ENCODE measurements at regions not wholly inside any gene's neighbourhood (a gene's known extent, or its start where the extent isn't known, plus 50 kb on each side); places are given as distances from the start of the nearest gene placed in this dataset.
"Not testable (repeated sequence)": the region's sequence is repeated elsewhere in the genome, so short reads cannot be mapped to it uniquely, and the experiment has no call there.

DNA sequence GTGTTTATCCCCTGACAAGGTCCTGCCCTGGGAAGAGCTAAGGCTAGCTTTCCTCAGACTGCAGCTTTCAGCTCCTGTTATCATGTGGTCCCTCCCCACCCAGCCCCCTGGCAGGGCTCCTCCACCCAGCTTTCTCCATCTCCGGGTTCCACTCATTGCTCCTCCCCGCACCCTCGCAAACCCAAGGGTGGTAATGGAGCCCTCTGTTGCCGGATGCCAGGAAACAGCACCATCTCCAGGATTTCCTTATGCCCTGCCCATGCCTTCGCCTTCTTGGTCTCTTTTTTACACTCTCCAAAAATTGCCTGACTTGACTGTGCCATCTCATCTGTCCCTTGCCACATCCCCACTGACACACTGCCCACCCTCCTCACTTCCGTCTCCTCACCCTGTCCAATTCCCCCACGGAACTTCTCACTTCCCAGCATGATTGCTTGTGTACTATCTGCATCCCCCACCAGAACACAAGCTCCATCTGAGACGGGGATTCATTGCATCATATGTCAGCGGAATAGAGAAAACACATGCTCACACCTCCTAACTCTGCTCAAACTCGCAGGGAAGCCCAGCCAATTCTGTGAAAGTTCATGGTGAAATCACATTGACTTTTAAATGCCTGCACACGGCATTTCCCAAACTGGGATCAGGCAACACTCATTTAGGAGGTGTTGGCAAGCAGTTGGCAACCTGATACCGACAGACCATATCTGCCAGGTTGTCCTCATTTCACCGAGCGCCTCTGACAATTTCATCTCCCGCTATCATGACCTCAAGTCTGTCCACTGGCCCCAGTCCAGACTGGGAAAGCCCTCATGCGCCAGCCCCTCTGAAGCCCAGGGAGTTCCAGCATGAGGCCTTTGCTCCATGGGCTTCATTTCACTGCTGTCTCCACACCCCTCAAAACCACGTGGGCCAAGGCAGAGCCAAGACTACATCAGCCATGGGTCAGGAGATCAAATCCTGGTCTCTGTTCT lies 201.1 kb downstream of the MATN1 start:
- no peaks in the 10 kb centered on the region for H3K9me3 Mint-ChIP-seq
- no peak overlapping the region for H3K4me3 Mint-ChIP-seq
- DNase-seq = no peak
- no peaks in the 10 kb centered on the region for H3K36me3 Mint-ChIP-seq
- peaks cover 8 to 14% (median 9%) of the 10 kb centered on the region in 3 donors for H3K27me3 Mint-ChIP-seq (ENCODE audit: low read depth in 3 of 3)
- no peaks in the 10 kb centered on the region for H3K4me1 Mint-ChIP-seq
- H3K27ac Mint-ChIP-seq = no peak overlapping the region

DNA sequence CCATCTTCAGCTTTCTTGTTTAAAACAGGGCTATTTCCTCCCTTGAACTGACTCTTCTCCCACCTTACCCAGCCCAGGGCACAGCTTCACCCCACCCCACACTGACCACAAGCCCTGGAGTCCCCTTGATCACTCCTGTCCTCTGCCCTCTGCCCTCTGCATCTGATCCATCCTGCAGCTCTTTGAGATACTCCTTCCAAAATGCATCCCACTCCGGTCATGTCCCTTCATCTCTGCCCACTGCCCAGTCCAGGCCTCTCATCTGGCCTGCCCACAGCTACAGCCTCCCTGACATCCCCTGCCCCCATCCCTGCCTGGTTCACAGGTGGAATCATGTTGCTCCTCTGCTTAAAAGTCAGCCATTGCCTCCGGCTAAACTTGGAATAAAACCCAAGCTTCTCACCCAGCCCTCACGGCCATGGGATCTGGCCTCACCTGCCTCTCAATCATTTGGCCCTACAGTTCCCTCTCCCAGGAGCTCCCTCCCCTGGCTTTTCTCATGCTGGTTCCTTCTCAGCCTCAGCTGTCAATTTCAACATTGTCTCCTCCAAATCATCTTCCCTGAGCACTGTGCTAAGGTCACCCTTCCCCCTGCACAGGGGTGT lies 202.0 kb downstream of the MATN1 start:
- no peak for DNase-seq
- peaks cover 6 to 15% (median 8%) of the 10 kb centered on the region in 3 donors for H3K27me3 Mint-ChIP-seq (ENCODE audit: low read depth in 3 of 3)
- H3K4me1 Mint-ChIP-seq = no peaks in the 10 kb centered on the region
- no peaks in the 10 kb centered on the region for H3K36me3 Mint-ChIP-seq
- no peak overlapping the region for H3K4me3 Mint-ChIP-seq
- H3K9me3 Mint-ChIP-seq = no peaks in the 10 kb centered on the region
- no peak overlapping the region for H3K27ac Mint-ChIP-seq

GRCh38 chr1:30520476-30520875 lies 202.9 kb downstream of the MATN1 start:
- no peak for DNase-seq
- Mint-ChIP-seq H3K27me3 (ENCODE audit: low read depth in 3 of 3) (peaks cover 4 to 13% (median 8%) of the 10 kb centered on the region in 3 donors), H3K27ac (no peak overlapping the region), H3K9me3 (no peaks in the 10 kb centered on the region), H3K4me1 (no peaks in the 10 kb centered on the region), H3K4me3 (no peak overlapping the region), H3K36me3 (no peaks in the 10 kb centered on the region)

DNA sequence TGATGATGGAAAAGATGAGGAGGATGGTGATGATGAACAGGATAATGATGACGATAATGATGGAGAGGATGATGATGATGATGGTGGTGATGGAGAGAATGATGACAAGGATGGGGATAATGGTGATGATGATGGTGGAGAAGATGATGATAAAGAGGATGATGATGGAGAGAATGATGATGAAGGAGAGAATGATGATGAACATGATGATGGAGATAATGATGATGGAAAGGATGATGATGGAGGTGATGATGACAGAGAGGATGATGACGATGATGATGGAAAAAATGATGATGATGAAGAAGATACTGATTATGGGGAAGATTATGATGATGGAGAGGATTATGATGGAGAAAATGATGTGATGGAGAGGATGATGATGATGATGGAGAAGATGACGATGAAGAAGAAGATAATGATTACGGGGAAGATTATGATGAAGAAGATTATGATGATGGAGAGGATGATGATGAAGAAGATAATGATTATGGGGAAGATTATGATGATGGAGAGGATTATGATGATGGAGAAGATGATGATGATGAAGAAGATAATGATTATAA lies 204.1 kb downstream of the MATN1 start:
- H3K27ac Mint-ChIP-seq = no peak overlapping the region
- no peaks in the 10 kb centered on the region for H3K4me1 Mint-ChIP-seq
- no peaks in the 10 kb centered on the region for H3K9me3 Mint-ChIP-seq
- H3K27me3 Mint-ChIP-seq (ENCODE audit: low read depth in 3 of 3) = peaks cover 4 to 14% (median 9%) of the 10 kb centered on the region in 3 donors
- DNase-seq = no peak
- H3K36me3 Mint-ChIP-seq = no peaks in the 10 kb centered on the region
- H3K4me3 Mint-ChIP-seq = no peak overlapping the region

DNA sequence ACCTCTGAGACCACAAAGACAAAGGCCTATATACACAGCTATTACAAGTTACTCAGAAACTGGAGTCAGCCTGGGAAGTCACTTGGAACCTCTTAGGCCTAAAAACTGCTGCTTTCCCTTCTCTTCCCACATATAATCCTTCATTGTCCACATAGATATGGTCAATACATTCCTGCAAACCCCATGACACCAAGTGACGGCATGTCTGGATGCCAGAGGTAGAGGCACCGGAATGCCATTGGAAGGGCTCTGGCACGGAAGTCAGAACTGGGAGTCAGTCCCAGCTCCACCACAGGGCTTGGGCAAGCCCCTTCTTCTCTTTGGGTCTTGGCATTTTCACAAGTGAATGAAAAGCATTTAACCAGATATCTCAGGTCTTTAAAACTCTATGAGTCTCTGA lies 204.7 kb downstream of the MATN1 start:
- DNase-seq = no peak
- H3K27me3 Mint-ChIP-seq (ENCODE audit: low read depth in 3 of 3) = peaks cover 3 to 15% (median 9%) of the 10 kb centered on the region in 3 donors

GRCh38 chr1:30518186-30518585 lies 205.2 kb downstream of the MATN1 start:
- no peak for DNase-seq
- Mint-ChIP-seq H3K27ac (no peak overlapping the region), H3K9me3 (no peaks in the 10 kb centered on the region), H3K4me3 (no peak overlapping the region), H3K36me3 (no peaks in the 10 kb centered on the region), H3K27me3 (ENCODE audit: low read depth in 3 of 3) (peaks cover 2 to 16% (median 9%) of the 10 kb centered on the region in 3 donors), H3K4me1 (no peaks in the 10 kb centered on the region)

More for the DNA sequence above, 204.7 kb downstream of the MATN1 start:
- Mint-ChIP-seq H3K4me3 (no peak overlapping the region), H3K27ac (no peak overlapping the region), H3K4me1 (no peaks in the 10 kb centered on the region), H3K9me3 (no peaks in the 10 kb centered on the region), H3K36me3 (no peaks in the 10 kb centered on the region)

DNA sequence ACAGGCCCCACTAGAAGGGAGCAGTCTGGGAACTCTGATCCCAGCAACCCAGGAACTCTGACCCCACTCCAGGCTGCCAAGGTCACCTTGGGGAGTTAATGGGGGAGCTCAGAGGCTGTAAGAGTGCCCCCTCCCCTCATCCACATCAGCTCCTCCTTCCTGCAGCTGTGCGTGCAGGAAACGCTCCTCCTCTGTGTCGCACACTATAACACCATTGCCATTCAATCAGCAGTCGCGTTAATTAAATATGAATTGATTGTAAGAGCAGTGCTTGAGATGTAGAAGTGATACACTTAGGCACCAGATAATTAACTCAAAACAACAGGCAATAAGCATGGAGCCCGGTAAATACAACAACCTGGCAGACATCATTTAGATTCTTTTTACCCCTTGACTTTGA lies 205.7 kb downstream of the MATN1 start:
- H3K4me3 Mint-ChIP-seq, DNase-seq: not testable (repeated sequence)

GRCh38 chr1:30517241-30517640 lies 206.1 kb downstream of the MATN1 start:
- H3K27me3 Mint-ChIP-seq (ENCODE audit: low read depth in 3 of 3); DNase-seq; H3K27ac Mint-ChIP-seq; H3K4me1 Mint-ChIP-seq; H3K36me3 Mint-ChIP-seq; H3K4me3 Mint-ChIP-seq; H3K9me3 Mint-ChIP-seq: not testable (repeated sequence)

More for the DNA sequence above, 205.7 kb downstream of the MATN1 start:
- H3K9me3 Mint-ChIP-seq, H3K36me3 Mint-ChIP-seq, H3K4me1 Mint-ChIP-seq, H3K27ac Mint-ChIP-seq: not testable (repeated sequence)
- H3K27me3 Mint-ChIP-seq (ENCODE audit: low read depth in 3 of 3) = peaks cover 2 to 11% (median 9%) of the 10 kb centered on the region in 3 donors

DNA sequence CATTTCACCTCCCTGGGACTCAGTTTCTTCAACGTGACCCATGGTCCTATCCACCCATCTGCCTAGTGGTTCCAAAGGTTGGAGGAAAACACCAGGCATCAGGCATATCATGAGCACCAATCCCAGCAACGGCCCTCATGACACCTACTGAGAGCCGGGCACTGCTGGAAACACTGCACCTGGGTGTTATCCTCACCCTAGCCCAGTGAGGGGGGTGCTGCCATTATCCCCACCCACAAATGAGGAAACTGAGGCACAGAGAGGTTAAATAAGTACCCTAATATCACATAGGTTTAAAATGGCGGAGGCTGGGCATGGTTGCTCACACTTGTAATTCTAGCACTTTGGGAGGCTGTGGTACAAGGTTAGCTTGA lies 206.9 kb downstream of the MATN1 start:
- Mint-ChIP-seq H3K27ac (no peak overlapping the region), H3K27me3 (ENCODE audit: low read depth in 3 of 3) (peaks cover 7 to 10% (median 8%) of the 10 kb centered on the region in 3 donors), H3K9me3 (no peaks in the 10 kb centered on the region), H3K4me3 (no peak overlapping the region), H3K4me1 (no peaks in the 10 kb centered on the region), H3K36me3 (no peaks in the 10 kb centered on the region)
- DNase-seq = no peak

DNA sequence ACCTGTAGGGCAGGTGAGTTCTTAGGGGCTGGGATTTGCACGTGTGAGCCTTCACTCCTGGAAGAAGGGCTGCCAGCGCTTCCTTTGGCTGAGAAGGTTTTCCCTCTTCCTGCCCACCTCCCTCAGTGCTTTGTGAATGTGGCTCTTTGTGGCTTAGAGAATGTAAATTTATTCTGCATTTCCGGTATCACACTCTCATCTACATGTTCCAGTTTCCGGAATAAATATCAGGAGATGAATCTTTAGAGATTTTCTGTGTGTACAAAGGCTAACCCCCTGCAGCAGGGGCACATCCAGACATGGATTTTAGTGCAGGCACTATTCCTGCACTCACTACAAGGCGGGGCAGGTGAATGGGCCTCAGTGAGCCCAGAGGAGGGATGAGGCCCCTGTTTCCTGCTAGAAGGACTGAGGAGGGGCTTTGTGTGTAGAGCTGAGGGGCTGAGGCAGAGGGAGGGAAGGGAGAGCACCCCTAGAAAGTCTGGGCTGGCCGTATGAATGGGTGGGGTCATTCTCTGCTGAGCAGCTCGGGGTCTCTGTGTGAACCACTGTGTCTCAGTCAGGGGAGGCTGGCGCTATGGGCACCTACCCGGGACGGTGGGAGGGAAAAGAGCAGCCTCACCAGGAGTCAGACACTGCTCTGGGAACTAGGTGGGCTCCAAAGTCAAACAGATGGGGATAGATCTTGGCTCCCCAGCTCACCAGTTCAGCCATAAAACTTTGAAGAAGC lies 207.5 kb downstream of the MATN1 start:
- Mint-ChIP-seq H3K4me3 (no peak overlapping the region), H3K27ac (no peak overlapping the region), H3K4me1 (no peaks in the 10 kb centered on the region)

DNA sequence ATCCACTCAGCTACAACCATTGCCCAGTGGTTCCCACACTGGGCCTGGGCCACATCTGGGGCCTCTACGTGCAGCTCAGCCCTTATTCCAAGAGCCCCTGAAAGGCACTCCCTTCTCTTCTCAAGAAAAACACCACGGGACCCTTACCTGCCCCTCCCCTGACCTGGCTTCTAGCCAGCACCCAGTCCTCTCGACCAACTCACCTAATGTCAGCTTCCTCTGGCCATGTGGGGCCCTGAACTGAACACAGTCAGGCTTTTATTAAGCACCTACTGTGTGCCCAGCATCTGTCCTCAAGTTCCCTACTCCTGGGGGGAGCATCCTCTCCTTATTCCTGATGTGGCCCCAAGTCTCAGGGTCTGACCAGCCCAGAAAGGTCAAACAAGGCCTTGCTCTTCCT lies 208.4 kb downstream of the MATN1 start:
- Mint-ChIP-seq H3K4me3 (no peak overlapping the region), H3K4me1 (no peaks in the 10 kb centered on the region), H3K36me3 (no peaks in the 10 kb centered on the region), H3K27ac (no peak overlapping the region), H3K27me3 (ENCODE audit: low read depth in 3 of 3) (peaks cover 2 to 10% (median 4%) of the 10 kb centered on the region in 3 donors), H3K9me3 (no peaks in the 10 kb centered on the region)
- DNase-seq = no peak

More for the DNA sequence above, 207.5 kb downstream of the MATN1 start:
- no peak for DNase-seq
- H3K9me3 Mint-ChIP-seq = no peaks in the 10 kb centered on the region
- peaks cover 2 to 10% (median 7%) of the 10 kb centered on the region in 3 donors for H3K27me3 Mint-ChIP-seq (ENCODE audit: low read depth in 3 of 3)
- H3K36me3 Mint-ChIP-seq = no peaks in the 10 kb centered on the region

- no peaks in the 10 kb centered on the region for H3K9me3 Mint-ChIP-seq
- no peak for DNase-seq
- no peak overlapping the region for H3K27ac Mint-ChIP-seq
- H3K4me1 Mint-ChIP-seq = no peaks in the 10 kb centered on the region
- H3K4me3 Mint-ChIP-seq = no peak overlapping the region
- peaks cover 3 to 10% (median 4%) of the 10 kb centered on the region in 3 donors for H3K27me3 Mint-ChIP-seq (ENCODE audit: low read depth in 3 of 3)
- no peaks in the 10 kb centered on the region for H3K36me3 Mint-ChIP-seq
Observed at GRCh38 chr1:30514137-30514654, 209.2 kb downstream of the MATN1 start.

DNA sequence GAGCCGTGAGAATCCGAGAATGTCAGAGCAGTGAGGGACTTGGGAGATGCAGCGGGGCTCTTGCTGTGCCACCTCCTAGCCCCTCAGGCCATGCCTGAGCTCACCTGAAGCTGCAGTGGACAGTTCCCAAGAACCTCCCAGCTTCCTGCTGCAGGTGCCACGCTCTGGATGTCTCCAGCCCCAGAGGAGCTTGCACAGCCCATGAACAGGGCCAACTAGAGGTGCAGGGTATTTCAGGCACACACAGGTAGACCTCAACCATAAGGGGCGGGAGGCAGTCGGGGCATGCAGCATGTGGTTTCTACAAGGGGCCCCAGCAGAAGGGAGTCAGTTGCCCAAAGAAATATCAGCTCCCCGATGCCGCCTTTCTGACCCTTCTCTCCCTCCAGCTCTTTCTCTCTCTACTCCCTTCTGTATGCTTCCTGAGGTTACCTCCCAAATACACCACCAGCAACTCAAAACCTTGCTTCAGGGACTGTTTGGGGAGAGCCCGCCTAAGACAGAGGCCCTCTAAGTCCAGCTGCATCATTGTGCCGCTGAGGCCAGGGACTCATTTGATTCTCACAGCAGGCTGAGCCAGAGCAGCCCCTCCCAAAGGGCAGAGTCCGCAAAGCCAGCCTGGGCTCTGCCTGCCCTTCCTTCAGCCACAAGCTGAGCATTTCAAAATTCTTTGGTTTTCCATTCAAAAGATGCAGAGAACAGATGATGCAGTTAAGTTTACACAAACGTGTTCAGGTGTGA lies 209.8 kb downstream of the MATN1 start:
- H3K9me3 Mint-ChIP-seq = no peaks in the 10 kb centered on the region
- H3K27ac Mint-ChIP-seq = no peak overlapping the region
- H3K27me3 Mint-ChIP-seq (ENCODE audit: low read depth in 3 of 3) = peaks cover 4 to 11% (median 7%) of the 10 kb centered on the region in 3 donors
- H3K4me1 Mint-ChIP-seq = no peaks in the 10 kb centered on the region
- H3K4me3 Mint-ChIP-seq = no peak overlapping the region
- no peaks in the 10 kb centered on the region for H3K36me3 Mint-ChIP-seq
- DNase-seq = no peak

Measured in immature natural killer cell (primary cell).